Neutrophil (primary cell): ENCODE measurements at regions not wholly inside any gene's neighbourhood (a gene's known extent, or its start where the extent isn't known, plus 50 kb on each side); places are given as distances from the start of the nearest gene placed in this dataset.

ENCODE experiments used
- H3K27ac ChIP-seq: fragments of 200-600 bp; sonication (generic); 2 replicates; pipeline ENCODE4 v1.5.1; 2016; ENCODE audit warnings: mild to moderate bottlenecking, moderate library complexity
- H3K27me3 ChIP-seq: fragments of 200-600 bp; sonication (generic); 2 replicates; pipeline ENCODE4 v1.6.0; 2016; ENCODE audit warnings: mild to moderate bottlenecking
- H3K36me3 ChIP-seq: fragments of 200-600 bp; sonication (generic); 2 replicates; pipeline ENCODE4 v1.5.1; 2017
- H3K4me1 ChIP-seq, 2 experiments: fragments of 200-600 bp in 1 of 2; sonication (generic) in 1 of 2; 1 replicate in 1 of 2; 2 replicates in 1 of 2; pipeline versions ENCODE4 v1.5.1 to v1.6.1; 2013 to 2016; ENCODE audit warnings: low read depth in 1 of 2, low read length in 1 of 2, mild to moderate bottlenecking in 1 of 2, moderate library complexity in 1 of 2; ENCODE audit not compliant: control insufficient read depth in 1 of 2, insufficient read depth in 1 of 2
- H3K4me3 ChIP-seq, 2 experiments: fragments of 200-600 bp in 1 of 2; sonication (generic) in 1 of 2; 1 replicate in 1 of 2; 2 replicates in 1 of 2; pipeline ENCODE4 v1.5.1; 2013 to 2016; ENCODE audit warnings: low read depth in 1 of 2, low read length in 1 of 2, mild to moderate bottlenecking in 1 of 2, moderate library complexity in 1 of 2
- H3K9me3 ChIP-seq: fragments of 200-600 bp; sonication (generic); 2 replicates; pipeline ENCODE4 v1.5.1; 2016
- CTCF ChIP-seq: fragments of 200-600 bp; sonication (generic); IDR thresholded peaks from 2 replicates; pipeline ENCODE4 v1.5.1; 2016; ENCODE audit warnings: antibody characterized with exemption

- Histone ChIP-seq H3K27me3 (no peaks in the 10 kb centered on the region), H3K36me3 (no peaks in the 10 kb centered on the region), H3K27ac (no peak overlapping the region), H3K4me1 (no peaks in the 10 kb centered on the region), H3K9me3 (no peaks in the 10 kb centered on the region), H3K4me3 (no peak overlapping the region)
- no peak for TF ChIP-seq CTCF
Observed at GRCh38 chr12:92051441-92051840, 94.2 kb downstream of the BTG1 start.

- H3K4me3 ChIP-seq = no peak overlapping the region
- no peaks in the 10 kb centered on the region for H3K4me1 ChIP-seq
- no peaks in the 10 kb centered on the region for H3K36me3 ChIP-seq
- H3K27ac ChIP-seq = no peak overlapping the region
- TF ChIP-seq CTCF = no peak
- H3K9me3 ChIP-seq = no peaks in the 10 kb centered on the region
- no peaks in the 10 kb centered on the region for H3K27me3 ChIP-seq
Observed at GRCh38 chr12:92049403-92049802, 96.2 kb downstream of the BTG1 start.

- H3K27ac ChIP-seq = no peak overlapping the region
- H3K36me3 ChIP-seq = no peaks in the 10 kb centered on the region
- no peaks in the 10 kb centered on the region for H3K27me3 ChIP-seq
- H3K4me1 ChIP-seq = no peaks in the 10 kb centered on the region
- no peaks in the 10 kb centered on the region for H3K9me3 ChIP-seq
- no peak for TF ChIP-seq CTCF
- no peak overlapping the region for H3K4me3 ChIP-seq
Observed at GRCh38 chr12:92047393-92047826, 98.2 kb downstream of the BTG1 start.

- H3K27me3 ChIP-seq = no peaks in the 10 kb centered on the region
- no peak for TF ChIP-seq CTCF
- no peaks in the 10 kb centered on the region for H3K9me3 ChIP-seq
- peaks cover 1 to 2% of the 10 kb centered on the region in 2 experiments for H3K4me1 ChIP-seq
- H3K27ac ChIP-seq = no peak overlapping the region
- H3K36me3 ChIP-seq = no peaks in the 10 kb centered on the region
- no peak overlapping the region for H3K4me3 ChIP-seq
Observed at GRCh38 chr12:92046557-92047392, 98.9 kb downstream of the BTG1 start.

- Histone ChIP-seq H3K27ac (no peak overlapping the region), H3K36me3 (no peaks in the 10 kb centered on the region), H3K27me3 (no peaks in the 10 kb centered on the region), H3K9me3 (no peaks in the 10 kb centered on the region), H3K4me1 (peaks cover 4 to 5% of the 10 kb centered on the region in 2 experiments), H3K4me3 (no peak overlapping the region)
- TF ChIP-seq CTCF = no peak
Observed at GRCh38 chr12:92045852-92046251, 99.8 kb downstream of the BTG1 start.
